B cell (primary cell): ENCODE measurements at regions not wholly inside any gene's neighbourhood (a gene's known extent, or its start where the extent isn't known, plus 50 kb on each side); places are given as distances from the start of the nearest gene placed in this dataset.

Source experiments
- ATAC-seq: fragments of 200-7000 bp; cut with Tn5 transposase; one replicate; pipeline ENCODE4 v1.10.0; 2021; ENCODE audit warnings: low read depth, mild to moderate bottlenecking, moderate number of reproducible peaks, moderate library complexity
- CTCF ChIA-PET: fragments of 350-600 bp; sonication (Branson Sonifier 250); formaldehyde crosslinking; loops from one replicate; lab custom pipeline; 2021; ENCODE audit warnings: antibody characterized with exemption, inconsistent platforms; lab: Charles Lee
- POLR2A ChIA-PET: fragments of 350-600 bp; sonication (Branson Sonifier 250); formaldehyde crosslinking; loops from one replicate; lab custom pipeline; 2021; ENCODE audit warnings: antibody characterized with exemption; lab: Charles Lee
- DNase-seq: peaks from one replicate; pipeline ENCODE4 v3.0.0; 2013
- H2AFZ ChIP-seq: 2 replicates; pipeline ENCODE4 v1.6.1; 2012; ENCODE audit warnings: mild to moderate bottlenecking, low read depth, low read length; ENCODE audit not compliant: insufficient read depth, poor library complexity, severe bottlenecking
- H3K27ac ChIP-seq, 2 donors: 1 replicate in 1 of 2; 2 replicates in 1 of 2; pipeline ENCODE4 v1.5.1; 2012 to 2013; ENCODE audit warnings: low read length in 2 of 2, mild to moderate bottlenecking in 2 of 2, moderate library complexity in 1 of 2
- H3K27me3 ChIP-seq, 4 experiments: fragments of 200-600 bp in 1 of 4; sonication (generic) in 1 of 4; replicated peaks in 1 of 4; 1 replicate in 2 of 4; 2 replicates in 2 of 4; pipeline versions ENCODE4 v1.6.1 to v1.7.0; 2013 to 2016; ENCODE audit warnings: low read length in 3 of 4, mild to moderate bottlenecking in 2 of 4, mixed read lengths in 1 of 4, moderate library complexity in 1 of 4; ENCODE audit not compliant: insufficient read depth in 4 of 4, control insufficient read depth in 3 of 4; ENCODE audit errors: control extremely low read depth in 1 of 4
- H3K36me3 ChIP-seq, 2 experiments: replicated peaks in 1 of 2; 1 replicate in 1 of 2; 2 replicates in 1 of 2; pipeline versions ENCODE4 v1.6.1 to v1.7.1; 2013; ENCODE audit warnings: low read length in 1 of 2; ENCODE audit not compliant: insufficient read depth in 2 of 2, control insufficient read depth in 1 of 2; ENCODE audit errors: control extremely low read depth in 1 of 2, extremely low read depth in 1 of 2
- H3K4me1 ChIP-seq, 2 donors: fragments of 200-600 bp in 1 of 2; sonication (generic) in 1 of 2; 1 replicate in 1 of 2; 2 replicates in 1 of 2; pipeline versions ENCODE4 v1.5.1 to v1.6.1; 2013 to 2017; ENCODE audit warnings: low read length in 2 of 2; ENCODE audit not compliant: control insufficient read depth in 2 of 2, insufficient read depth in 2 of 2
- H3K4me2 ChIP-seq: replicated peaks from 2 replicates; pipeline ENCODE3; 2012; ENCODE audit warnings: mild to moderate bottlenecking, low read depth, low read length; ENCODE audit not compliant: poor library complexity, severe bottlenecking
- H3K4me3 ChIP-seq, 5 experiments: fragments of 200-600 bp in 1 of 5; sonication (generic) in 1 of 5; 1 replicate in 3 of 5; 2 replicates in 2 of 5; pipeline versions ENCODE4 v1.5.1 to v1.7.0; 2011 to 2016; ENCODE audit warnings: low read length in 4 of 5, mild to moderate bottlenecking in 4 of 5, low read depth in 2 of 5, control low read depth in 1 of 5, moderate library complexity in 1 of 5; ENCODE audit not compliant: insufficient read depth in 1 of 5; ENCODE audit errors: control extremely low read depth in 1 of 5, extremely low read depth in 1 of 5
- H3K79me2 ChIP-seq: fragments of 200-600 bp; sonication (generic); one replicate; pipeline ENCODE4 v1.6.0; 2016; ENCODE audit warnings: low read length; ENCODE audit not compliant: control insufficient read depth, insufficient read depth
- H3K9ac ChIP-seq: fragments of 200-600 bp; sonication (generic); 2 replicates; pipeline ENCODE4 v1.6.1; 2017; ENCODE audit warnings: mild to moderate bottlenecking, low read length, moderate library complexity
- H3K9me3 ChIP-seq, 3 donors: one replicate each; pipeline versions ENCODE4 v1.6.1 to v1.7.1; 2013; ENCODE audit warnings: low read length in 2 of 3; ENCODE audit not compliant: control insufficient read depth in 2 of 3, insufficient read depth in 1 of 3; ENCODE audit errors: control extremely low read depth in 1 of 3
- H4K20me1 ChIP-seq: 2 replicates; pipeline ENCODE4 v1.6.0; 2012; ENCODE audit warnings: mild to moderate bottlenecking, low read length; ENCODE audit not compliant: insufficient read depth, control insufficient read depth, poor library complexity, severe bottlenecking
- H3K27ac Mint-ChIP-seq: one replicate; pipeline ENCODE4 v1.8.0; 2021; ENCODE audit warnings: mixed read lengths
- H3K27me3 Mint-ChIP-seq: one replicate; pipeline ENCODE4 v1.8.0; 2021; ENCODE audit warnings: mixed read lengths
- H3K4me1 Mint-ChIP-seq: one replicate; pipeline ENCODE4 v1.8.0; 2021; ENCODE audit warnings: mixed read lengths
- H3K4me3 Mint-ChIP-seq: one replicate; pipeline ENCODE4 v1.8.0; 2021; ENCODE audit warnings: mixed read lengths
- H3K9me3 Mint-ChIP-seq: one replicate; pipeline ENCODE4 v1.8.0; 2022; ENCODE audit warnings: mixed read lengths; ENCODE audit not compliant: insufficient read depth
- EZH2 ChIP-seq: IDR thresholded peaks from 2 replicates; pipeline ENCODE4 v1.6.1; 2012; ENCODE audit warnings: borderline replicate concordance, low read depth, mild to moderate bottlenecking, moderate library complexity, low read length; ENCODE audit not compliant: insufficient read depth, poor library complexity, severe bottlenecking
- WGBS: methylation state at CpG from one replicate; pipeline ENCODE4 v1.1.5; 2013; ENCODE audit warnings: missing lambda C conversion rate; ENCODE audit not compliant: insufficient coverage; 5-methylcytosine and 5-hydroxymethylcytosine counted together
- intact Hi-C: fragments of 100-400 bp; cut with micrococcal nuclease; formaldehyde crosslinking; loops from one replicate; pipeline ENCODE4 v1.10.0; 2022
- TF ChIP-seq, protein P1 (sequence below): fragments of 200-600 bp; IDR thresholded peaks from one replicate; pipeline ENCODE4 v1.8.0; 2022; ENCODE audit warnings: antibody characterized with exemption, mild to moderate bottlenecking

DNA sequence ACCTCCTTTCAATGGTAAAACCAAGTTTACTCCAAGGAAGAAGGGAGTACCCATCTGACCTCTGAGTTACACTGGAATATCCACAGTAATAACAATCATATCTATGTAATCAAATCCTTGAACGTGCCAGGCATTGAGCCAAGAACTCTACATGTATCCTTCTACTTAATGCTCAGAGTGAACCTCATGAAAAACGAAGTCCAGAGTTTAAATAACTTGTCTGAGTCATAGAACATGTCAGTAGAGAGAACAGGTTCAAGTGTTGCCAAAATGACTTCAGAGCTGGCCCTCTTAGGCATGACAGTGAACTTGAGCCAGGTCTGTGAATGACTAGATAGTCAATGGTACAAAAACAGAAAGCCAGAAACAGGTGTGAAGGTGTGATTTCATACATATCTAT is 164.1 kb upstream of the ZNF618 start:
- Mint-ChIP-seq H3K4me3 (no peak overlapping the region), H3K27ac (no peak overlapping the region), H3K9me3 (peaks cover 2% of the 10 kb centered on the region), H3K4me1 (no peaks in the 10 kb centered on the region), H3K27me3 (peaks cover 23% of the 10 kb centered on the region)
- POLR2A ChIA-PET, result no interaction called here
- Histone ChIP-seq H4K20me1 (no peaks in the 10 kb centered on the region), H3K9ac (no peak overlapping the region), H2AFZ (no peak overlapping the region), H3K9me3 (peaks cover 0 to 17% (median 6%) of the 10 kb centered on the region in 3 donors), H3K27ac (no peak overlapping the region), H3K27me3 (peaks cover 0 to 3% (median 0%) of the 10 kb centered on the region in 4 experiments), H3K4me2 (no peak overlapping the region), H3K4me3 (no peak overlapping the region), H3K36me3 (no peaks in the 10 kb centered on the region), H3K4me1 (no peaks in the 10 kb centered on the region), H3K79me2 (no peaks in the 10 kb centered on the region)
- TF ChIP-seq, protein P1, sequence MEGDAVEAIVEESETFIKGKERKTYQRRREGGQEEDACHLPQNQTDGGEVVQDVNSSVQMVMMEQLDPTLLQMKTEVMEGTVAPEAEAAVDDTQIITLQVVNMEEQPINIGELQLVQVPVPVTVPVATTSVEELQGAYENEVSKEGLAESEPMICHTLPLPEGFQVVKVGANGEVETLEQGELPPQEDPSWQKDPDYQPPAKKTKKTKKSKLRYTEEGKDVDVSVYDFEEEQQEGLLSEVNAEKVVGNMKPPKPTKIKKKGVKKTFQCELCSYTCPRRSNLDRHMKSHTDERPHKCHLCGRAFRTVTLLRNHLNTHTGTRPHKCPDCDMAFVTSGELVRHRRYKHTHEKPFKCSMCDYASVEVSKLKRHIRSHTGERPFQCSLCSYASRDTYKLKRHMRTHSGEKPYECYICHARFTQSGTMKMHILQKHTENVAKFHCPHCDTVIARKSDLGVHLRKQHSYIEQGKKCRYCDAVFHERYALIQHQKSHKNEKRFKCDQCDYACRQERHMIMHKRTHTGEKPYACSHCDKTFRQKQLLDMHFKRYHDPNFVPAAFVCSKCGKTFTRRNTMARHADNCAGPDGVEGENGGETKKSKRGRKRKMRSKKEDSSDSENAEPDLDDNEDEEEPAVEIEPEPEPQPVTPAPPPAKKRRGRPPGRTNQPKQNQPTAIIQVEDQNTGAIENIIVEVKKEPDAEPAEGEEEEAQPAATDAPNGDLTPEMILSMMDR, result no peak
- no peak for TF ChIP-seq EZH2
- CTCF ChIA-PET, result no interaction called here
- ATAC-seq (no peak), DNase-seq (no peak)
- intact Hi-C loops, result no loop called here
- WGBS, result 42% methylated on average over 2 of the region's 2 CpGs

DNA sequence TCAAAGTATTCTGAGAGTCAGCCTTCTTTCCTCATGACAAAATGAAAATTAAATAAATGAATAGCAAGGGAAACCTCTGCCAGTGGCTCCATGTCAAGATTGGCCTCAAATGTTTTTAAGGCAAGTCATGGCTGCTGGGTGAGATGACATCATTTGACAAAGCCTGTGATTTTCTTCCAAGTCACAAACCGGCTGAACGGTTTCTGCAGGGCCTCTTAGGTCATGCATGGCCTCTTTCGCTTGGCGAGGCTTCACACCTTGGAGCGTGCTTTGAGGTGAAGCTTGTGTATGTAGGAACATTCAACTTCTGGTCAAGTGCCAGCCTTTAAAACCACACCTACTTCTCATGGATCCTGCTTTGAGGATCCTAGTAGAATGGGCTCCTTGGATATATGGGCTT is 161.0 kb upstream of the ZNF618 start:
- intact Hi-C loops, result no loop called here
- Histone ChIP-seq H3K9me3 (peaks cover 0 to 11% (median 4%) of the 10 kb centered on the region in 3 donors), H3K27ac (no peak overlapping the region), H4K20me1 (no peaks in the 10 kb centered on the region), H3K9ac (no peak overlapping the region), H2AFZ (no peak overlapping the region), H3K4me2 (no peak overlapping the region), H3K79me2 (no peaks in the 10 kb centered on the region), H3K4me3 (no peak overlapping the region), H3K4me1 (no peaks in the 10 kb centered on the region), H3K27me3 (peaks cover 0 to 3% (median 0%) of the 10 kb centered on the region in 4 experiments), H3K36me3 (no peaks in the 10 kb centered on the region)
- DNase-seq, result no peak
- TF ChIP-seq EZH2, result no peak
- TF ChIP-seq, protein P1, result no peak
- no peak for ATAC-seq
- Mint-ChIP-seq H3K9me3 (peaks cover 2% of the 10 kb centered on the region), H3K4me3 (no peak overlapping the region), H3K4me1 (no peaks in the 10 kb centered on the region), H3K27ac (no peak overlapping the region), H3K27me3 (peaks cover 12% of the 10 kb centered on the region)
- 80% methylated on average over 2 of the region's 5 CpGs for WGBS
- ChIA-PET POLR2A (no interaction called here), CTCF (no interaction called here)
